A549 (cell line): ENCODE measurements at regions not wholly inside any gene's neighbourhood (a gene's known extent, or its start where the extent isn't known, plus 50 kb on each side); places are given as distances from the start of the nearest gene placed in this dataset.

Experiments used
- ATAC-seq, 2 experiments: fragments of 200-7000 bp in 1 of 2; fragments of >200 bp in 1 of 2; cut with Nextera tagmentation in 1 of 2; cut with Tn5 transposase in 1 of 2; 3 replicates each; pipeline versions ENCODE4 v1.8.0 to v1.9.1; 2018 to 2020; ENCODE audit warnings: mild to moderate bottlenecking in 1 of 2, moderate library complexity in 1 of 2
- CTCF ChIA-PET: fragments of 300-600 bp; sonication (Branson Sonifier 250); formaldehyde crosslinking; extraction: SDS; loops from one replicate; lab custom pipeline; 2021; ENCODE audit warnings: antibody characterized with exemption, inconsistent platforms; lab: Yijun Ruan, JAX
- POLR2A ChIA-PET: fragments of 350-600 bp; formaldehyde crosslinking; extraction: SDS; loops from one replicate; lab custom pipeline; 2021; ENCODE audit warnings: antibody characterized with exemption, inconsistent platforms; lab: Yijun Ruan, JAX
- DNase-seq, 2 experiments: peaks; one replicate each; pipeline versions ENCODE4 v3.0.0 to v3.0.0-alpha.2; 2011 to 2016; ENCODE audit warnings: low read depth in 1 of 2, low spot score in 1 of 2
- FAIRE-seq: peaks from 2 replicates; lab custom pipeline; 2011; peaks lifted over from hg19 to GRCh38; lab: Jason Lieb, UNC
- H3K27ac ChIP-seq, 2 experiments: fragments of >200 bp; sonication (Bioruptor Twin); formaldehyde crosslinking; 3 replicates each; pipeline ENCODE4 v1.5.1; 2016 to 2017
- H3K4me1 ChIP-seq: fragments of >200 bp; sonication (Bioruptor Twin); formaldehyde crosslinking; 3 replicates; pipeline ENCODE4 v1.6.1; 2016
- H3K4me2 ChIP-seq: fragments of >200 bp; sonication (Bioruptor Twin); formaldehyde crosslinking; 3 replicates; pipeline ENCODE4 v1.6.1; 2016
- H3K4me3 ChIP-seq: fragments of >200 bp; sonication (Bioruptor Twin); formaldehyde crosslinking; 3 replicates; pipeline ENCODE4 v1.5.1; 2016
- H3K9me3 ChIP-seq: fragments of >200 bp; sonication (Bioruptor Twin); formaldehyde crosslinking; 3 replicates; pipeline ENCODE4 v1.6.1; 2016
- CBX2 ChIP-seq: fragments of 200-600 bp; sonication (generic); IDR thresholded peaks from 2 replicates; pipeline ENCODE4 v1.6.1; 2016; ENCODE audit warnings: low read depth, mild to moderate bottlenecking, borderline replicate concordance
- CBX8 ChIP-seq: fragments of 200-600 bp; sonication (generic); IDR thresholded peaks from 2 replicates; pipeline ENCODE4 v1.6.1; 2016
- CHD2 ChIP-seq: fragments of 150-350 bp; IDR thresholded peaks from 2 replicates; pipeline ENCODE4 v1.6.1; 2014; ENCODE audit warnings: low read length; ENCODE audit not compliant: partially characterized antibody
- CHD4 ChIP-seq: fragments of 200-600 bp; sonication (generic); IDR thresholded peaks from 2 replicates; pipeline ENCODE4 v1.6.1; 2016; ENCODE audit warnings: antibody characterized with exemption, mild to moderate bottlenecking, borderline replicate concordance
- EHF ChIP-seq: fragments of 250-450 bp; sonication (Bioruptor Pico); IDR thresholded peaks from 2 replicates; pipeline ENCODE4 v1.5.0; 2020; ENCODE audit warnings: mild to moderate bottlenecking
- HOXA7 ChIP-seq: fragments of 250-450 bp; sonication (Bioruptor Pico); IDR thresholded peaks from 2 replicates; pipeline ENCODE4 v1.5.0; 2020; ENCODE audit warnings: mild to moderate bottlenecking, moderate library complexity
- HOXB13 ChIP-seq: fragments of 250-450 bp; sonication (Bioruptor Pico); IDR thresholded peaks from 2 replicates; pipeline ENCODE4 v1.5.0; 2020; ENCODE audit warnings: low read depth, mild to moderate bottlenecking, moderate library complexity
- NR3C1 ChIP-seq: fragments of >200 bp; sonication (Bioruptor Twin); formaldehyde crosslinking; IDR thresholded peaks from 3 replicates; pipeline ENCODE4 v1.6.1; 2017
- PHF8 ChIP-seq: fragments of 200-600 bp; sonication (generic); IDR thresholded peaks from 2 replicates; pipeline ENCODE4 v1.6.1; 2016; ENCODE audit warnings: low read depth, mild to moderate bottlenecking, antibody characterized with exemption, moderate library complexity, borderline replicate concordance
- POLR2A ChIP-seq: IDR thresholded peaks from 2 replicates; pipeline ENCODE4 v1.6.1; 2012; ENCODE audit warnings: mild to moderate bottlenecking, low read length
- RARB ChIP-seq: fragments of 250-450 bp; sonication (Bioruptor Pico); IDR thresholded peaks from 2 replicates; pipeline ENCODE4 v1.8.0; 2021; ENCODE audit warnings: mild to moderate bottlenecking, moderate library complexity
- TFCP2L1 ChIP-seq: fragments of 250-450 bp; sonication (Bioruptor Pico); IDR thresholded peaks from 2 replicates; pipeline ENCODE4 v1.5.0; 2021; ENCODE audit warnings: mild to moderate bottlenecking
- ZFP36 ChIP-seq: fragments of 450-650 bp; IDR thresholded peaks from 2 replicates; pipeline ENCODE4 v1.6.1; 2014; ENCODE audit warnings: borderline replicate concordance; ENCODE audit not compliant: partially characterized antibody
- WGBS: methylation state at CpG from one replicate; pipeline ENCODE4 v1.1.6; 2017; ENCODE audit errors: missing lambda C conversion rate; 5-methylcytosine and 5-hydroxymethylcytosine counted together
- TF ChIP-seq, protein P1 (sequence below): IDR thresholded peaks from 2 replicates; pipeline ENCODE4 v1.6.1; 2012
- TF ChIP-seq, protein P2 (sequence below): fragments of >200 bp; sonication (Bioruptor Twin); formaldehyde crosslinking; IDR thresholded peaks from 3 replicates; pipeline ENCODE4 v1.6.1; 2016
- TF ChIP-seq, protein P3 (sequence below): IDR thresholded peaks from 2 replicates; pipeline ENCODE4 v1.6.1; 2012; ENCODE audit warnings: low read depth, borderline replicate concordance
- TF ChIP-seq, protein P4 (sequence below): fragments of 150-350 bp; IDR thresholded peaks from 2 replicates; pipeline ENCODE4 v1.6.1; 2014; ENCODE audit warnings: low read depth, mild to moderate bottlenecking, low read length
- TF ChIP-seq, protein P5 (sequence below): fragments of 250-450 bp; sonication (Bioruptor Pico); IDR thresholded peaks from 2 replicates; pipeline ENCODE4 v1.5.0; 2020; ENCODE audit warnings: low read depth, mild to moderate bottlenecking, moderate library complexity
- TF ChIP-seq, protein P6 (sequence below): fragments of 250-450 bp; sonication (Bioruptor Pico); IDR thresholded peaks from 2 replicates; pipeline ENCODE4 v1.5.0; 2021; ENCODE audit warnings: mild to moderate bottlenecking, moderate library complexity, borderline replicate concordance
- TF ChIP-seq, protein P7 (sequence below): IDR thresholded peaks from 2 replicates; pipeline ENCODE4 v1.6.1; 2012

DNA sequence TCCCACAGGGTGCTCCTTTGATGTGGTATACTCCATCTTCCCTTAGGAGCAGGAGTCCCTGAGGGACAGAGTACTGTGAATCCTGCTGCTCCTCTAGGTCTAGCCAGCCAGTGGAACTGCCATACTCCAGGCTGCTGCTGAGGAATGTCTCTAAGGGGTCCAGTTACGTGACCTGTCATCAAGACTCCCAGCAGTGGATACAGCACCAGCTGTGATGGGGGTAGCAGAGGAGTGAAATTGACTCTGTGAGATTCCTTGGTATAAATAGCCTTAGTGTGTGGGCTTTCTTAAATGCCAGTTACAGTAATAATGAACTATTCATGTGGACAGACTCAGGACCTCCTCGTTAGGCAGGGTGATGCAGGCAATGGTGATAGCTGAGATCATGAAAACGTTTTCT is 140.4 kb upstream of the LUZP2 start (continued):
- TF ChIP-seq RARB (CRISPR knock-in tag) (no peak), CHD4 (no peak), CBX2 (no peak), HOXA7 (CRISPR knock-in tag) (no peak)
- TF ChIP-seq, protein P1, sequence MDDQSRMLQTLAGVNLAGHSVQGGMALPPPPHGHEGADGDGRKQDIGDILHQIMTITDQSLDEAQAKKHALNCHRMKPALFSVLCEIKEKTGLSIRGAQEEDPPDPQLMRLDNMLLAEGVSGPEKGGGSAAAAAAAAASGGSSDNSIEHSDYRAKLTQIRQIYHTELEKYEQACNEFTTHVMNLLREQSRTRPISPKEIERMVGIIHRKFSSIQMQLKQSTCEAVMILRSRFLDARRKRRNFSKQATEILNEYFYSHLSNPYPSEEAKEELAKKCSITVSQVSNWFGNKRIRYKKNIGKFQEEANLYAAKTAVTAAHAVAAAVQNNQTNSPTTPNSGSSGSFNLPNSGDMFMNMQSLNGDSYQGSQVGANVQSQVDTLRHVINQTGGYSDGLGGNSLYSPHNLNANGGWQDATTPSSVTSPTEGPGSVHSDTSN: no peak
- TF ChIP-seq, protein P2, sequence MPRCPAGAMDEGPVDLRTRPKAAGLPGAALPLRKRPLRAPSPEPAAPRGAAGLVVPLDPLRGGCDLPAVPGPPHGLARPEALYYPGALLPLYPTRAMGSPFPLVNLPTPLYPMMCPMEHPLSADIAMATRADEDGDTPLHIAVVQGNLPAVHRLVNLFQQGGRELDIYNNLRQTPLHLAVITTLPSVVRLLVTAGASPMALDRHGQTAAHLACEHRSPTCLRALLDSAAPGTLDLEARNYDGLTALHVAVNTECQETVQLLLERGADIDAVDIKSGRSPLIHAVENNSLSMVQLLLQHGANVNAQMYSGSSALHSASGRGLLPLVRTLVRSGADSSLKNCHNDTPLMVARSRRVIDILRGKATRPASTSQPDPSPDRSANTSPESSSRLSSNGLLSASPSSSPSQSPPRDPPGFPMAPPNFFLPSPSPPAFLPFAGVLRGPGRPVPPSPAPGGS: no peak

DNA sequence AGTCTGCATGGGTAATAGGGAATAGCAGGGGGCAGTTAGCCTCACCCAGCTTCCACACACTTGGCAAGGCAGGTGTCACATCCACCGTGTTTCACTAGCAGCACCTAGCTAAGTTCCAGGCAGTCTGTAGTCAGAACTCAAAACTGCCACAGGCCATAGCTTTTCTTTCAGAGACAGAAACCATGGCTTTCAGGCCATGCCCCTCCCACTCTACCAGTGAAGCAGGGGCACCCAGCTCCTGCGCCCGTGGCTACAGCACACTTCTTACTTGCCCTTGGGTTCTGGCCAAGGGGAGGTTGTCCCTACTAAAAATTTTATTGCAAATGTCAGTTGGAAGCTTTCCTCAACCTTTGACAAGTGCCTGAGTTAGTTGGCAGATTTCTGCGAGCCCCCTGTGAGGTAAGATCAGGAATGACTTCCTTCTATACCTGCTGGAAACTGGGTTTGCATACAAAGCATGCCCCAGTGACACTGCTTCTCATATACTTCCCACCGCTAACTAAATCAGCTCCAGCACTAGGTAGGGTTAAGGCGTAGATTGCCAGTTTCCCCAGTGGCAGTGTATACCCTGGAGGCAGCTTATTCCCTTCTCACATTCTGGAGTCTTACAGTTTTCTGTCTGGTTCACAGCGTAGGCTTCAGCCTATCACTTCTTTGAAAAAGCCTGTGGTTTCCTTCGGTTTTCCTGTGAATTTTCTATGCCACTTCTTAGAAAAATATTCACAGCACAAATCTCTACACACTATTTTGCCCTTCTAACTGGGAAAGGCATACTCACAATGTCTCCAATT is 139.0 kb upstream of the LUZP2 start:
- DNase-seq (no peak), FAIRE-seq (no peak), ATAC-seq (no peak)
- CTCF ChIA-PET: interaction anchor here (0.8 to 1.5 kb wide), 2 partner anchors 14 to 72 kb away, joined by 3 read pairs; no protein-coding TSS in a partner anchor
- Histone ChIP-seq H3K4me2 (no peak overlapping the region), H3K9me3 (peaks cover 7% of the 10 kb centered on the region; the same call in 1 of the 3 replicates), H3K27ac (no peak overlapping the region), H3K4me1 (no peaks in the 10 kb centered on the region), H3K4me3 (no peak overlapping the region)
- TF ChIP-seq, protein P3, sequence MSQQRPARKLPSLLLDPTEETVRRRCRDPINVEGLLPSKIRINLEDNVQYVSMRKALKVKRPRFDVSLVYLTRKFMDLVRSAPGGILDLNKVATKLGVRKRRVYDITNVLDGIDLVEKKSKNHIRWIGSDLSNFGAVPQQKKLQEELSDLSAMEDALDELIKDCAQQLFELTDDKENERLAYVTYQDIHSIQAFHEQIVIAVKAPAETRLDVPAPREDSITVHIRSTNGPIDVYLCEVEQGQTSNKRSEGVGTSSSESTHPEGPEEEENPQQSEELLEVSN: no peak
- TF ChIP-seq, protein P4, sequence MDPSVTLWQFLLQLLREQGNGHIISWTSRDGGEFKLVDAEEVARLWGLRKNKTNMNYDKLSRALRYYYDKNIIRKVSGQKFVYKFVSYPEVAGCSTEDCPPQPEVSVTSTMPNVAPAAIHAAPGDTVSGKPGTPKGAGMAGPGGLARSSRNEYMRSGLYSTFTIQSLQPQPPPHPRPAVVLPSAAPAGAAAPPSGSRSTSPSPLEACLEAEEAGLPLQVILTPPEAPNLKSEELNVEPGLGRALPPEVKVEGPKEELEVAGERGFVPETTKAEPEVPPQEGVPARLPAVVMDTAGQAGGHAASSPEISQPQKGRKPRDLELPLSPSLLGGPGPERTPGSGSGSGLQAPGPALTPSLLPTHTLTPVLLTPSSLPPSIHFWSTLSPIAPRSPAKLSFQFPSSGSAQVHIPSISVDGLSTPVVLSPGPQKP: no peak
- no peak for TF ChIP-seq CBX2
- TF ChIP-seq CBX8: no peak
- no peak for TF ChIP-seq PHF8
- TF ChIP-seq ZFP36: no peak
- TF ChIP-seq, protein P5, sequence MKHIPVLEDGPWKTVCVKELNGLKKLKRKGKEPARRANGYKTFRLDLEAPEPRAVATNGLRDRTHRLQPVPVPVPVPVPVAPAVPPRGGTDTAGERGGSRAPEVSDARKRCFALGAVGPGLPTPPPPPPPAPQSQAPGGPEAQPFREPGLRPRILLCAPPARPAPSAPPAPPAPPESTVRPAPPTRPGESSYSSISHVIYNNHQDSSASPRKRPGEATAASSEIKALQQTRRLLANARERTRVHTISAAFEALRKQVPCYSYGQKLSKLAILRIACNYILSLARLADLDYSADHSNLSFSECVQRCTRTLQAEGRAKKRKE: no peak
- TF ChIP-seq POLR2A: no peak
- TF ChIP-seq EHF: no peak
- no peak for TF ChIP-seq CHD4
- no peak for TF ChIP-seq TFCP2L1 (CRISPR knock-in tag)
- no peak for TF ChIP-seq HOXB13 (CRISPR knock-in tag)
- no peak for TF ChIP-seq NR3C1
- TF ChIP-seq, protein P6, sequence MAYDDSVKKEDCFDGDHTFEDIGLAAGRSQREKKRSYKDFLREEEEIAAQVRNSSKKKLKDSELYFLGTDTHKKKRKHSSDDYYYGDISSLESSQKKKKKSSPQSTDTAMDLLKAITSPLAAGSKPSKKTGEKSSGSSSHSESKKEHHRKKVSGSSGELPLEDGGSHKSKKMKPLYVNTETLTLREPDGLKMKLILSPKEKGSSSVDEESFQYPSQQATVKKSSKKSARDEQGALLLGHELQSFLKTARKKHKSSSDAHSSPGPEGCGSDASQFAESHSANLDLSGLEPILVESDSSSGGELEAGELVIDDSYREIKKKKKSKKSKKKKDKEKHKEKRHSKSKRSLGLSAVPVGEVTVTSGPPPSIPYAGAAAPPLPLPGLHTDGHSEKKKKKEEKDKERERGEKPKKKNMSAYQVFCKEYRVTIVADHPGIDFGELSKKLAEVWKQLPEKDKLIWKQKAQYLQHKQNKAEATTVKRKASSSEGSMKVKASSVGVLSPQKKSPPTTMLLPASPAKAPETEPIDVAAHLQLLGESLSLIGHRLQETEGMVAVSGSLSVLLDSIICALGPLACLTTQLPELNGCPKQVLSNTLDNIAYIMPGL (CRISPR knock-in tag): no peak
- no peak for TF ChIP-seq CHD2
- TF ChIP-seq, protein P7, sequence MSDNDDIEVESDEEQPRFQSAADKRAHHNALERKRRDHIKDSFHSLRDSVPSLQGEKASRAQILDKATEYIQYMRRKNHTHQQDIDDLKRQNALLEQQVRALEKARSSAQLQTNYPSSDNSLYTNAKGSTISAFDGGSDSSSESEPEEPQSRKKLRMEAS: no peak
- TF ChIP-seq, protein P2: no peak
- POLR2A ChIA-PET: no interaction called here
- WGBS: 24% methylated on average over 8 of the region's 8 CpGs
